GM18868 (cell line): ENCODE measurements at regions not wholly inside any gene's neighbourhood (a gene's known extent, or its start where the extent isn't known, plus 50 kb on each side); places are given as distances from the start of the nearest gene placed in this dataset.
A peak's percentile ranks its signal among the peaks of the same experiment; 100 is the strongest.
"Not testable (repeated sequence)": the region's sequence is repeated elsewhere in the genome, so short reads cannot be mapped to it uniquely, and the experiment has no call there.

Experiments used
- ATAC-seq: cut with Tn5 transposase; IDR thresholded peaks from one replicate; pipeline ENCODE4 v1.9.1; 2021; ENCODE audit warnings: mild to moderate bottlenecking, moderate library complexity; ENCODE audit not compliant: unreplicated experiment

DNA sequence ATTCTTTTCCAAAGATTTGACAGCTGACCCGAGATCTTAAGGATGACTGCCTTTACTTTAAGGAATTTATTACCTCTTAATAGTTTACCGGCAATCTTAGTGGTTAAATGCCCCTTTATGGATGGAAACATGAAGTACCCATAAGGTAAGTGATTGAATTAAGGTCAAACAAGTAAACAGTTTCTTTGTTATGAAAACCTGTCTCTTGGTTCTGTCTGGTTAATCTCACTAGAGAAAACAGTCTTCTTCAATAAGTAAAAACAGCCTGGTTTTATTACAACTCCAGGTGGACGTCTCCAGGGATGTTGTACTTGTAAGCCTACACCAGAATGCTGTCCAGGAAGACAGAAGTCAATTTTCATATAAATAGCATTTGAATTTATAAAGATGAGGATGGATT lies 161.8 kb upstream of the MTPN start:
- no peak for ATAC-seq

DNA sequence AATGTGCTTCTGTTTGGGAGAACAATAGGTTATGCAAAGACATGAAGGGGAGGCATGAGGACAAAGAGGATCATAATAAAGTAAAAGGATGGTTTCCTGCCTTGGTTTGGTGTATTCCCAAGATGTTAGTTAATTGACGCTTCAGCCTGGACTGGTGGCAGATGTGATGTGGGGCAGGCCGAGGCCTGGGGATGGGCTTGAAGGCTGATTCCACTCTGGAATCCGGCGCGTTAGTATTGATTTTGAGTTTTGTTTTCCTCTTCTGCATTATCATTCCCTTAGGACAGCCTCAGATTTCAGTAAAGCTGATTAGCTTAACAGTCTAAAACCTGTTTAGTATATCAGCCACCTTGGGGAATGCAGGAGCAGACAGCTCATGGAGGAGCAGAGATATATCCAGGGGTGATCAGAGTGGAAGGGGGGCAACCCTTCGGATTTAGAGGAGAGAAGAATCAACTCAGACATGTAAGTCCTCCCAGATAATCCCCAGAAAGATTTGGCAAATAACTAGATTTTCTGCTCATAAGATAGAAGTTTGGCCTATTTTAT lies 159.8 kb upstream of the MTPN start:
- ATAC-seq: no peak

DNA sequence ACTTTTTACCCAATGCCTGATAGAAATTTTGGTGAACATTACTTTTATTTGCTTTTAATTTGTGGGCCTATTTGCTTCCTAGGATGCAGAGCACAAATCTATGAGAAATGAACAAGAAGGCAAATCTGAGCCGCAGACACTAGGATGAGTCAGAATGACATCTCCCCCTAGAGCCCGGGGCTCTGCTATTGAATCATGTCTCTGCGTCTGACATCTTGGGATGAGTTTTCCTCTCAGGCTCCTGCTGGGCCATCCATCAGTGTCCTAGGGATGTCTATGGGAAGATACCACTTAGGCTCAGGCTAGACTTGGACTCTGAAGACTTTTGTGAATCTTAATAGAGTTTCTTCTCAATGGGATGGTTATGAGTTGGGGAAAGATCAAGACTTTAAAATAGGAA lies 157.3 kb upstream of the MTPN start:
- no peak for ATAC-seq

DNA sequence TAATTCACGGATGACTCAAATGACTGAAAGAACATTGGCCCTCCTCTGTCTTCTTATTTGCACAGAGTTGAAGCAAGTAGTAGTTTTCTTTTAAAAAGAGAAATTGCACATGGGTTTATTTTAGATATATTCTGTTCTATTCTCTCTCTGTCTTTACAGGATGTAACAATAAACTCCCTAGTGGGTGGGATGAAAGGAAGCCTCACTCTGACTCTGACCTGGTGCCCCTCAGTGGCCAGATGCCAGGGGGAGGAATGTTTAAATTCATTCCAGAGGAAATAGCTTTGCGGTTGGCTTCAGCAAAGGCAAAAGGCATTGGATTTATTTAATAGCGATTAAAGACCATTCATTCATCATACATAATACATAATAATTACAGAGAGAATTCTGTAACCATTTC lies 156.4 kb upstream of the MTPN start:
- no peak for ATAC-seq

DNA sequence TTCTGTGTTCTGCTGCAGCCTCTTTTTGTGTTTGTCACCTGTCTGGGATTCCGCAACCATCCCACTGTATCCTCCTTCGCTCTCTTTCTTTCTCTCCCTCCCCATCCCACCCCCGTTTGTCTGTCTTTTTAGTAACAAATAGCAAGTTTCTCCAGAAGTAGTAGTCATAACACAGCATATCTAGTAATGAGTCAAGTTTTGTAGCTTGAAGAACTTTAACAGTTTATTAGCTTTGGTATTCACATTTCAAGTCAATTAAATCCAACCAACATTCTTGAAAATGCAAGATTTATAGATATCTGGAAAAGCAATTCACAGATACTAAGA lies 154.1 kb upstream of the MTPN start:
- no peak for ATAC-seq

DNA sequence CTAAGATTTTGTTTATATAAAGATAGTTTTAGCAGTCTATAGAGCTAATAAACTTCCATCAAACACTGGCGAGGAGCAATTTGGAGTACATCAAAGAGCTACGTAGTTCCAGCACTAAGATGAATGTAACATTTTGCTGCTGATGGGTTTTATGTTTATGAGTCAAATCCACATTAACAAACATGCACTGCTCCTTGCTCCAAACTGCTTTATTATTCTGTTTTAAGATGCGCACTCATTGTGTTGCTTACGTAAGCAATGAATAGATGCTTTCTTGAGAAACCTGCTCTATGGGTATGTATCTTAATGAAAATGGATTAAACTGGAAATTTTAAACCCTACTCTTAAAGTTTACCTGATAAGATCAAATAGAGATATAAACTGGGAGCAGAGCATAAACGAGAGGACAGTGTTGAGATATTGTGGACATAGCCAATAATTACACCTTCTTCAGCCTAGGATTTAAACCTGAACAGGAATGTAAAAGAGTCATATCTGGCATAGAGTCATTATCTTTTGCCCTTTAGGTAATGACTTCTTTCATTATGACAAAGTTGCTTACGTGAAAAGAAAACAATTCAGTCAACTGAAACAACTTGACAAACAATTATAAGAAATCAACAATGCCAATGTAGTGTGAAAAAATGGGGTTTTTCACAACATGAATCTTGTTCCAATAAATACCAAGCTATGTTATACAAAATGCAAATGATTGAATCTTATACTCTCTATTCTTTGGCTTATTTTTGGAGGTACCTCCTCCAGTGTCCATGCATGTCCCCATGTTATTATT lies 153.5 kb upstream of the MTPN start:
- no peak for ATAC-seq

DNA sequence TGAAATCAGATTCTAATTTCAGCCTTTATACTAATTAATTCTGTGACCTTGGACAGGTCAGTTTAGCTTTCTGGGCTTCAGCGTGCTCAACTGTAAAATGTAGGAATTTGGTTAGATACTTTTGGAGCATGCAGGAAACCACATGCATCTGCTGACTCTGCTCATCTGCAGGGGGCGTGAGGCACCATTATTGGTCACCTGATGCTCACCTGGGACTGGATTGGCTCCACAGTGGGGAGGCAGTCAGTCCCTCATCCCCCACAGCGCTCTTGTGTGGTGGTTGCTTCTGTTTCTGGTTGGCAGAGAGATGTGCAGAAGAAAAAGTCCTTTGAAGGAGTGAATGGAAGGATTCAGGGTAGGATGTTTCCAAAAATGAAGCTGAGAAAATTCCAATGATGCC lies 150.9 kb upstream of the MTPN start:
- ATAC-seq: no peak

DNA sequence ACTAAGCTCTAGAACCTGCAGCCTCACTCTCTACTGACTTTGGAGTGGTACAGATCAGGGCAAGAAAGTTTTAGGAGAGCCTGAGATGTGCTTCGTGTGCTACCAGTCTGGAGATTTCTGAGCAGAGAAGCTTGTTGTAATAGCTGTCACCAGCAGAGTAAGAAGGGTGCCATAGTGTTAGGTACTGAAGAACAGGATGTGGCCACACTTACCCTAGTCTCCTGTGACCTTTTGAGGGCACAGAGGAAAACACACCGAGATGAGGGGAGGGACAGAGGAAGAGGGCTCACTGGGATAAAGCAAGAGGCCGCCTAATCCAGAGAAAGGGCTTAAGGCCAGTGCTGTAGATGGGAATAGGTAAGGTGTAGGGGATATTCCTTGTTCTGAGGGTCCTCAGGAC lies 146.2 kb upstream of the MTPN start:
- ATAC-seq: no peak

DNA sequence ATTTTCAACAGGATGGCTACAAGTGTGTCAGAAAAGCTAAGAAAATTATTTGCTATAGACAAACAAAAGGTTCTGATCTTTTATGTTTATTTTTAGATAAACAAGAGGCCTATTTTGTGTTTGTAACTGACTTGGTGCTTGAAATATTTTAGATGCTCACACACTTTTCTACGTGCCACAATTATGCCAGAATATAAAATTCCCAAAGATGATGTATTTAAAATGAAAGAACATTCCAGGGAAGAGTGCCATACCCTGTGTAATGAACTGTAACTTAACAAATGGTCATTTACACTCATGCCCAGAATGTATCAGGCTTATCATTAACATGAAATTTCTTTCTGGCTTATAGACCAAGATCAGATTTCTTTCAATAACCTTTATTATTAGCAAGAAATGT lies 144.9 kb upstream of the MTPN start:
- no peak for ATAC-seq

DNA sequence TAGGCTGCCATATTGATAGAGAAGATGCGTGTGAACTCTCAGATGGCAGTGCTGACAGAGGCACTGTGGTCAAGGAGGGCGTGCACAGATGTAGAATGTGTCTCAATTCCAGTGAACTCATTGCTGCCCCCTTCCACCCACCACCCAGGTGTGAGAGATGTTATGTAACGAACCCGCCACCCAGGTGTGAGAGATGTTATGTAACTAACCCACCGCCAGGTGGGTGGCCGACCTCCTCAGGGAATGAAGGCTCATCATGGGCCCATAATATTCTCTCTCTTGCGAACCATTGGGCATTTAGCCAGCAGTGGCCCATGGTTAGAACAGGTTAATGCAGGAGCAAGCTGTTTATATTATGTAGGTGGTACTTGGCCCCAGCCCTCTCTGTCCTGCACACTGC lies 140.4 kb upstream of the MTPN start:
- ATAC-seq: no peak

DNA sequence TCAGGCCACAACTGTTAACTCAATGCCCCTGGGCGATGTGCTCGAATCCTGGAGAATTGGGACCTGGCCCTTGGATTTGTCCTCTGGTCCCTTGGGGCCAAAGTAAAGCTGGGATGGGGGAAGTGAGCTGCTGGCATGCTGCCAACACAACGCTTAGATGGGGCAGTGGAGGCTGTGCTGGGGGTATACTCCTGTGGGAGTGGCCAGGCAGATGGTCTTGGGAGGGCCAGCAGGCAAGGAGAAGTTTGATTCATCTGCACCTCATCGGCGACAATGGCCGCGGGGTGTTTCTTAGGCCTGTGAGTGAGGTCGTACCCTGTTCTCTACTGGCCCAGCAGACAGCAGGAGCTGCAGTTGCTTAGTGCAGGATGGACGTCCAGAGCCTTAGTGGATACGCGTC lies 139.0 kb upstream of the MTPN start:
- no peak for ATAC-seq

DNA sequence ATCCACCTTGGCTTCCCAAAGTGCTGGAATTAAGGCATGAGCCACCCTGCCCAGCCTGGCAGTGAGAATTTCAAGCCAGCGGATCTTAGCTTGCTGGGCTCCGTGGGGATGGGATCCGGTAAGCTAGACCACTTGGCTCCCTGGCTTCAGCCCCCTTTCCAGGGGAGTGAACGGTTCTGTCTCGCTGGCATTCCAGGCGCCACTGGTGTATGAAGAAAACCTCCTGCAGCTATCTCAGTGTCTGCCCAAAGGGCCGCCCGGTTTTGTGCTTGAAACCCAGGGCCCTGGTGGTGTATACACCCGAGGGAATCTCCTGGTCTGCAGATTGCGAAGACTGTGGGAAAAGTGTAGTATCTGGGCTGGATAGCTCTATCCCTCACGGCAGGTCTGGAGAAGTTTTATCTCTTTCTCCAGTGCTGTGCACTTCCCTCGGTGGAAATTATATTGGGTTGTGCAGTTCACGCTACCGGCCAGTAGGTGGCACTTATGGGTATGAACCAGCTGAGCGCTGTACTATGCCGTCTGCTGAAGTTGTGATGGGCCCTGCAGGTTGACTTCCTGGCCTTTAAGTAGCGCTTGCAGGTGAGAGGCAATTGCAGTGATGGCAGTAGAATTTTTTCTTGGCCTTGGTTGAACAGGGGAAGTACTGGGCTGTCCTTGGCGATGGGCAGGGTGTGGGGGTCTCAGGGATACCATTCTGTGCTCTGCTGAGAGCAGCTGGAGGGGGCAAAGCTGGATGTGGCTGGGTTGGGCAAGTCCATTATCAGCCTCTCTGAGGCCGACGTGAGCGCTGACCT lies 138.0 kb upstream of the MTPN start:
- ATAC-seq: peak; percentile 99

DNA sequence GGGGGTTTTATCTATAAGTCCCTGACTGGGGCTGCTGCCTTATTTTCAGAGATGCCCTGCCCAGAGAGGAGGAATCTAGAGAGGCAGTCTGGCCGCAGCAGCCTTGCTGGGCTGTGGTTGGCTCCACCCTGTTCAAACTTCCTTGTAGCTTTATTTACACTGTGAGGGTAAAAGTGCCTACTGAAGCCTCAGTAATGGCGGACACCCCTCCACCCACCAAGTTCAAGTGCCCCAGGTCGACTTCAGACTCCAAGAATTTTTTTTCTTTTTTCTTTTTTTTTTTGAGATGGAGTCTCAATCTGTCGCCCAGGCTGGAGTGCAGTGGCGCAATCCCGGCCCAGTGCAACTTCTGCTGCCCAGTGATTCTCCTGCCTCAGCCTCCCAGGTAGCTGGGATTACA lies 137.3 kb upstream of the MTPN start:
- ATAC-seq: not testable (repeated sequence)

DNA sequence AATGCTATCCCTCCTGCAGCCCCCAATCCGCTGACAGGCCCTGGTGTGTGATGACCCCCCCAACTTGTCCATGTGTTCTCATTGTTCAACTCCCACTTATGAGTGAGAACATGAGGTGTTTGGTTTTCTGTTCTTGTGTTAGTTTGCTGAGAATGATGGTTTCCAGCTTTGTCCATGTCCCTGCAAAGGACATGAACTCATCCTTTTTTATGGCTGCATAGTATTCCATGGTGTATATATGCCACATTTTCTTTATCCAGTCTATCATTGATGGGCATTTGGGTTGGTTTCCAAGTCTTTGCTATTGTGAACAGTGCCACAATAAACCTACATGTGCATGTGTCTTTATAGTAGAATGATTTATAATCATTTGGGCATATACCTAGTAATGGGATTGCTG lies 131.9 kb upstream of the MTPN start:
- not testable (repeated sequence) for ATAC-seq

DNA sequence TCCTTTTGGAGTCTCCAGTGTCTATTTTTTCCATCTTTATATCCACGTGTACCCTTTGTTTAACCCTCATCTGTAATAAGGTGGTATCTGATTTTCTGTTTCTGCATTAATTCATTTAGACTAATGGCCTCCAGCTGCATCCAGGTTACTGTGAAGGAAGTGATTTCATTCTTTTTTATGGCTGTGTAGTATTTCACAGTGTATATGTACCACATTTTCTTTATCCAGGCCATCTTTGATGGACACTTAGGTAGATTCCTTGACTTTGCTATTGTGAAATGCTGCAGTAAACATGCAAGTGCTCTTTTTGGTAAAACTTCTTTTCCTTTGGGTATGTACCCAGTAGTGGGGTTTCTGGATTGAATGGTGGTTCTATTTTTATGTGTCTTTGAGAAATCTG lies 128.0 kb upstream of the MTPN start:
- ATAC-seq: no peak

DNA sequence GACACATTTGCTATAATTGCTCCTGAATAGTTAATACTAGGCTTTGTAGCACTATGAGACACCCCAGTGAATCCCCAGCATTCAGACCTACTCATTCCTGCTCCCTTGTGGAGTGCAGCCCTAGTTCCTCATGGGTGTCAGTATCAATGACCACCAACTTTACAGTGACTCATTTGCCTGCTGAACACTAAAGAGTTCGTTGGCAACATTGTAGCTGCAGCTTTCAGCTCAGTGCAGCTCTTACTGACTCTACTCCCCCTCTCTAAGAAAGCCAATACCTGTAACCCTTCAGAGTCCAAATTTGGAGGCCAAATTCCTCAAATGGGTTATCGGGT lies 127.1 kb upstream of the MTPN start:
- ATAC-seq: no peak

DNA sequence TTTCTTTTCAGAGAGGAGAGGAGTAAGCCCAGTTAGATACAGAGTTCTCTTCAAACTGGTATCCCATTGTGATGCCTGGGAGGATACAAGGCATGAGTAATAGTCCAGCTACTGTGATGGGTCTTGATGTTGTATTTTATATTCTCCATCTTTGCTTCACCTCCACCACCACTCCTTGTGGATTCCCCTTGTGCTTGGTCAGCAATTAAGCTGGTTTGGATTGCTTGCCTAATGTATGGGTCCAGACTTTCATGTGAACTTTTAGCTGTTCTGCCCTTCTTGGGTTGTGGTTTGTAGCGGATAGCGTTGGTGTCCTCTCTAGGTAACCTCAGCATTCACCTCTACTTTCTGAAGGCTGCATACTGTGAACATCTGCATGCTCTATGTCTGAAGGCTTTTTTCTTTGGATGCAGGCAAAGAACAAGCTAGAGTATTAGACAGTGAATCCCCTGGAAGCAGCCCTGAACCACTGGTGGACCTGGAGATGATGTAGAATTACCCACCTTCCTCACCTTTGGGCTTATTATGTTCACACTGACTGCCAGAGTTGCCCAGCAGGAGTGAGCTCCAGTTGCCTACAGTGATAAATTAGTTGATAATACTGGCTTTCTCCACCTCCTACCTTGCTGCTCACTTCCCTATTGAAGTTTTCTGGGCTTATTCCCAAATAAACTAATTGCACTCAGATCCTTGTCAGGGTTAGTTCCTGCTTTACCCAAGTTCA lies 126.5 kb upstream of the MTPN start:
- ATAC-seq: no peak

DNA sequence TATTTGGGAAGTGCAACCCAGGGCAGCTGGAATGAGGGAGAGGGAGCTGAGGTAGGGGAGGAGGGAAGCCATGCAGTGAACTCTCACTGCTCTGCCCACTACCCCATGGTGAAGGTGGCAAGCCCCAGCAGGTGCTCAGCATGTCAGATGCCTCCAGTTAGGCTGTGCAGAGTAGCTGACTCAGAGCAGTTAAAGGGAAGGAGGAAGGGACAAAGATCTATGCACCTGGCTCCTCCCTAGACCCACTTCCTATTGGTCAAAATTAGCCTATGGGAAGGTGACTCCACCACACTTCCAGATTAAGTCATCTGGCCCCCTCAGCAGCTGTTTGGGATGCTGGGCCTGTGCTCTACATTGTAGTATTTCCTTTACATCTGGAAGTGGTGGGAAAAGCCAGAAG lies 125.7 kb upstream of the MTPN start:
- peak; percentile 50 for ATAC-seq

DNA sequence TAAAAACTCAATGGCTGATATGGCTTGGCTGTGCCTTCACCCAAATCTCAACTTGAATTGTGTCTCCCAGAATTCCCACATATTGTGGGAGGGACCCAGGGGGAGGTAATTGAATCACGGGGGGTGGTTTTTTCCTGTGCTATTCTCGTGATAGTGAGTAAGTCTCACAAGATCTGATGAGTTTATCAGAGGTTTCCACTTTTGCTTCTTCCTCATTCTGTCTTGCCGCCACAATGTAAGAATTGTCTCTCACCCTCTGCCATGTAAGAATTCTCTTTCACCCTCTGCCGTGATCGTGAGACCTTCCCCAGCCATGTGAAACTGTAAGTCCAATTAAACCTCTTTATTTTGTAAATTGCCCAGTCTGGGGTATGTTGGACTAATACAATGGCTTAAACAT lies 115.6 kb upstream of the MTPN start:
- ATAC-seq: not testable (repeated sequence)

DNA sequence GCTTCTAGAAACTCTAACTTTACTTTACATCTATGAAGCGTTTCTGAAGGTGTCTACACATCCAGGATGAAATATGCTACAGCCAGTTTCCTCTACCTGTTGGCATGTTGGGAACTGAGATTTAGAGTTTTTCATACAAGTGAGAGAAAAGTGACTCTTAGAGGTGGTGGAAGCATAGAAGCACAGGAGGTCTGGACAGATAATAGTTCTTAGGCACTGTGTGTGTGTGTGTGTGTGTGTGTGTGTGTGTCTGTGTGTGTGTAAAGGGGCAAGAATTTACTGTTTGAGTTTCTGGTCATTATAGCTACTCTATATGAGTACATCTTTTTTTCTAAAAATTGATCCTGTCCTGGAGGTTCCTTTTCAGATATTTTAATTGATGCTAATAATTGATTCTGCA lies 110.7 kb upstream of the MTPN start:
- no peak for ATAC-seq

DNA sequence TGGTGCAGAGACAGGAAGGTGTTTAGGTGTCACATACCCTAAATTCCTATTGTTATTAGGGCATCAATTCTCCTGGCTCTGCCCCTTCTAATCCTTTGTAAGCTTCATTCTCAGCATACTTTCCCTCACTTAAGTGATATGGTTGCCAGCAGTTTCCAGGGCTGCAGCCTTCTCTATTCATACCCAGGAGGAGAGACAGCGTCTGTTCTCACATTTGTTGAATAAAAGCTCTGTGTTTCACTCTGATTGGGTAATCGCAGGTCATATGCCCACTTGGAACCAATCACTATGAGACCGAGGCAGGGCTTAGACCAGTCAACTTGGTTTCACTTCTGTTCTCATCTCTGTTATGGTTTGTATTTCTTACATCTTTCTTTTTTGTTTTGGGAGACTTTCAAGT lies 109.6 kb upstream of the MTPN start:
- peak; percentile 91 for ATAC-seq

DNA sequence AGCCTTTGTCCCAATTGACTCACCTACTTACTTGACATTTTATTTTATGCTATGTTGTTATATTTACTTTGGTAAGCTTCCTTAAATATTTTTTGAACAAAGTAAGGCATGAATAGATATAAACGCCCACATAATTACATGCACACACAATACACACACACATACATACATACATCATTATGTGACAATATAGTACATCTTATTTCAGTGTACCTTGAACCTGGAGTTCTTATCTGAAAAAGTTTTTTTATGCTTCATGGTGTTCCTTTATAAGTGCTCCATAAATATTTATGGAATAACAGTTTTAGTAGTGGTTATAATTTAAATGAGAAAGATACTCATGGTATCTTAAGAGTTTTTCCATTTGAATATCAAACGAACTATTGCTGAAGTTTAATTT lies 102.8 kb upstream of the MTPN start:
- ATAC-seq: no peak
